Spinal cord (tissue), 9 donors: ENCODE measurements at regions not wholly inside any gene's neighbourhood (a gene's known extent, or its start where the extent isn't known, plus 50 kb on each side); places are given as distances from the start of the nearest gene placed in this dataset.

Experiments used
- DNase-seq, 6 donors: peaks; one replicate each; pipeline versions ENCODE4 v3.0.0 to v3.0.0-alpha.2; 2013 to 2015; ENCODE audit warnings: low spot score in 6 of 6, low read depth in 4 of 6
- H3K27ac ChIP-seq: one replicate; pipeline ENCODE4 v1.5.1; 2013; ENCODE audit warnings: low read depth, low read length, control low read depth
- H3K27me3 ChIP-seq: one replicate; pipeline ENCODE4 v1.6.1; 2013; ENCODE audit warnings: low read length; ENCODE audit not compliant: control insufficient read depth, insufficient read depth
- H3K36me3 ChIP-seq: one replicate; pipeline ENCODE4 v1.6.1; 2013; ENCODE audit warnings: low read length; ENCODE audit not compliant: control insufficient read depth, insufficient read depth
- H3K4me1 ChIP-seq: one replicate; pipeline ENCODE4 v1.6.1; 2013; ENCODE audit warnings: low read length; ENCODE audit not compliant: control insufficient read depth, insufficient read depth
- H3K4me3 ChIP-seq: one replicate; pipeline ENCODE4 v1.5.1; 2013; ENCODE audit warnings: low read depth, low read length, control low read depth
- H3K9me3 ChIP-seq: one replicate; pipeline ENCODE4 v1.6.1; 2013; ENCODE audit warnings: low read length; ENCODE audit not compliant: control insufficient read depth, insufficient read depth
- WGBS: methylation state at CpG from one replicate; pipeline ENCODE4 v1.1.5; 2013; ENCODE audit warnings: missing lambda C conversion rate; ENCODE audit not compliant: insufficient coverage; 5-methylcytosine and 5-hydroxymethylcytosine counted together
- donor health status: healthy.

DNA sequence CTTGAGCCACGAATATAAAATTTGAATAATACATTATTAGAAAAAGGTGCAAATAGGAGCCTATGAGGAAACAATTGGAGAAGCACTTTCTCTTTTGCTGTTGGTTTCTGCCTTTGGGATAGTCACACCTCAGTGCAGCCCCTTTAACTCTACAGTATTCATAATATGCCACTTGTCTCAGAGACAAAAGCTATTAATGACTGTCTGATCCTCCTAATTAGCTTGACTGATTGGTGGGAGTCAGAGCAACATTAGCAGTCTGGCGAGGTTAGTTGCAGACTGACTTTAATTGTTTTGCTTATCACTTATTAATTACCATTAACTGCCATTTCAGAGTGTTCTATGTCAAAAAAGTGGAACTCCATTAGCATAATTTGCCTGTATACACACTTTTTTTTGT is 225.0 kb upstream of the ARHGEF26 start:
- H3K9me3 ChIP-seq = no peaks in the 10 kb centered on the region
- no peak for DNase-seq
- H3K4me1 ChIP-seq = no peaks in the 10 kb centered on the region
- no peak overlapping the region for H3K27ac ChIP-seq
- H3K27me3 ChIP-seq = no peaks in the 10 kb centered on the region
- WGBS = no CpG with 5 or more reads among the region's 2 CpGs
- H3K4me3 ChIP-seq = no peak overlapping the region
- H3K36me3 ChIP-seq = no peaks in the 10 kb centered on the region

DNA sequence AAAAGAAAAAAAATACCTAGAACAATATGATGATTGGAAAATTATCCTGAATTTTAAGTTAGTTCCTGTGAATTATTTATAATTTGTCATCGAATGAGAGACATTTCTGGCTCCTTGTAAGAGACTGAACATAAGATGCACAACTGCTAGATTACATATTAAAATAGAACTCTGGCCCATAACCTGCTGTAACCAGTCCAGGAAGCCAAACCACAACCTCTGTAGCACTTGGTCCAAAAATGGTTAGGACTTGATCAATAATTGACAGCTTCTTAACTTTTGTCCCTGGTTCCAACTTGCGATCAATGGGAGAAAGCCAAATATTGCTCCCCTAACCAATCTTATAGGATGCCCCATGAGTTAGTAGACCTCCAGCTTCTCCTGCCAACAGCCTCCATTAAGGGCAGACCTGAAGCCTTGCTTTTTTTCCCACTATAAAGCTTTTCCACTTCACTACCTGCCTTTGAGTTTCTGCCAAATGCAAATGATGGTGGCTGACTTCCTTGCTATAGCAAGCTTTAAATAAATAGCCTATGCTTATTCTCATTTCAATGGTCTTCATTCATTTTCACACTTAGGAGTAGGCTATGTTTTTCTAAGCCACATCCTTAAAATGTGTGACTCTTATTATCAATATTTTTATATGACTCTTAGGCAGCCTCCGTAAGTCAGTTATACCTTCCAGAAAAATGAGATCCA is 224.0 kb upstream of the ARHGEF26 start:
- Histone ChIP-seq H3K27me3 (no peaks in the 10 kb centered on the region), H3K9me3 (no peaks in the 10 kb centered on the region), H3K27ac (peak overlapping the region; percentile 81), H3K36me3 (no peaks in the 10 kb centered on the region), H3K4me3 (no peak overlapping the region), H3K4me1 (no peaks in the 10 kb centered on the region)
- WGBS = 100% methylated on average over 1 of the region's 3 CpGs
- peak in 2 of 6 donors; percentile 16 to 50 for DNase-seq

DNA sequence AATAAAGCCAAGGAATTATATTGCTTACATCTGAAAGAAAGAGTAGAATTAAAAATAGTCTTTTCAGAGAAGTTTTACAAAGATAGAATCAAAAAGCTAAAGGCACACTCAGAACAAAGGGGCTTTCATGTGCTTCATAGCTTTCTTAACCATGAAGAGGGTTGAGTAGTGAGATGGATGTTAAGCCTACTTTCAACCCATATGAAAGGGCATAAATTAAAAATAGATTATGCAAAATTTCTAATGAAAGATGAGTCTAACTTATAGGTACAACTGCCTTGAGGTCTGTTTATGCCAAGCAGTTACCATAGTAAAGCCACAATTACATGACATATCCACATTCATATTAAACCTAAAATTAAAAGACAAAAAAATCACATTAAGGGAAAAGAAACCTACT is 223.3 kb upstream of the ARHGEF26 start:
- Histone ChIP-seq H3K4me1 (no peaks in the 10 kb centered on the region), H3K4me3 (no peak overlapping the region), H3K27ac (peak overlapping the region; percentile 81)

DNA sequence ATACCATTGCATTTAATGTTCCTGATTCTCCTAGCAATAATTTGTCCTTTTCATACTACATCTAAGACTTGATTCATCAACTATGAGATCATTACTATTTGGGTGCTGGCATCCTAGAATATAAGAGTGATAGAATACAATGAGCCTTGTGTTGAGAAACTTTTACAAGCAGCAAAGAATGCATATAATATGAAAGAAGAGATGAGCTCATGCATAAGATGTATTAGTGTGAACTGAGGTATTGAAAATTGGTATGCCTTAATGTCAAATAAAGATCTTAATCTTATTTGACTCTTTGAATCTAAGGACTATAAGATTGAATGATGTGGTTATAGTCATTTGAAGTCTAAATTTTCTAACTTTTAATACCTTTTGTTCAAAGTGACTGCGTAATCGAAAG is 220.0 kb upstream of the ARHGEF26 start:
- Histone ChIP-seq H3K27ac (peak overlapping the region; percentile 81), H3K4me3 (no peak overlapping the region), H3K9me3 (no peaks in the 10 kb centered on the region), H3K27me3 (no peaks in the 10 kb centered on the region), H3K4me1 (no peaks in the 10 kb centered on the region), H3K36me3 (no peaks in the 10 kb centered on the region)
- WGBS = no CpG with 5 or more reads among the region's 2 CpGs
- DNase-seq = peak in 1 of 6 donors; percentile 18

More for the DNA sequence above, 223.3 kb upstream of the ARHGEF26 start:
- Histone ChIP-seq H3K9me3 (no peaks in the 10 kb centered on the region), H3K36me3 (no peaks in the 10 kb centered on the region), H3K27me3 (no peaks in the 10 kb centered on the region)
- no peak for DNase-seq

DNA sequence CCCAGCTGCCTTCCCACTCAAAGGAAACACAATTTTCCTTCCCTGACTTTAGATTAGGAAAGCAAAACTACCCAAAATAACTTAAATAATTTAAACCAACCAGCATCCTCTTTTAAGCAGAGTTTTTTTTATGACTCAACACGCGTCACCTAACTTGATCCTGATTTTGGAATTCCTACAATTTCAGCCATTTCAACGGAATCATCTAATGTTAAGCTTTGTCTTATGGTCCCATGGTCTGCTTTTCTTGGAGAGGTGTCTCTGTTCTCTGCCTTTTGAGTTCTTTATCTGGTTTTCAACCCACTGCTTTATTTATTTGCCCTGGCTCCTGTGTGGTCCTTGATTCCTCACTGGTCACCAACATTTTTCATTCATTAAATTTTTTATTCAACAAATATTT is 219.2 kb upstream of the ARHGEF26 start:
- Histone ChIP-seq H3K9me3 (no peaks in the 10 kb centered on the region), H3K27me3 (no peaks in the 10 kb centered on the region), H3K4me1 (no peaks in the 10 kb centered on the region), H3K36me3 (no peaks in the 10 kb centered on the region), H3K4me3 (no peak overlapping the region), H3K27ac (peak overlapping the region; percentile 77)
- 94% methylated on average over 3 of the region's 3 CpGs for WGBS
- DNase-seq = no peak

DNA sequence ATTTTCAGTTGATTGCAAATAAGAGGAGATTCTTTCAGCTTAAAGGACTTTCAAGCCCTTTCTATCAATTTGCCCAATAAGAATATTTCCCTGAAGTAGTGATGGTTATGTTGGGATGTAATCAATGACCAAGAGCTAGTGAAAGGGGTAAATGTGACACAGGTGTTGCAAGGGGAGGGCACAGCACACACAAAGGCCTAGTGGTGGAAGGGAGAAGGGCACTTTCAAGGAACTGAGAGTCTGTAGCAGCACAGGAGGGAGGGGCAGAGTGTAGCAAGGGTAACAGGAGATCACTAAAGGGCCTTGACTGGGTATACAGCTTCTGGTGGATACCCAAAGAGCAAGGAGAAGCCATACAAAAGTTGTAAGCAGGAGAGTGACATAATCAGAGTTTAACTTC is 217.8 kb upstream of the ARHGEF26 start:
- Histone ChIP-seq H3K4me1 (no peaks in the 10 kb centered on the region), H3K27ac (peak overlapping the region; percentile 43), H3K9me3 (no peaks in the 10 kb centered on the region), H3K4me3 (no peak overlapping the region), H3K36me3 (no peaks in the 10 kb centered on the region), H3K27me3 (no peaks in the 10 kb centered on the region)
- DNase-seq = no peak

DNA sequence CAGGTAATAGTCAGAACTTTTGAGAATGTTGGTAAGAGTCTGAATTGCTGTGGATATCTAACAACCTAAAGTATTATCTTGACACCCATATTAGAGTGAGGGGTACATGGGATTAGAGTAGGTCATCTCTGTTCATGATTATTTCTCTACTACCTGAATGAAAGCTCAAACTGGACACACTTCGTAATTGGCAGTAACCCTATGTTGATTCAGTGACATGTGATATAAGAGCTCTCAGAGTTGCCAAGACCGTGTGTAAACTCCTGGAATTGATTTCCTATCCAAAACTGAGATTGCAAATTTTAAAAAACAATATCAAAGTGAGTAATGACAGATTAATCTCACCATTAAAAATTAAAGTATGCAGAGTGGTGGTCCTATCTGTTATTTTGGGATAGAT is 214.8 kb upstream of the ARHGEF26 start:
- no peak for DNase-seq
- no peak overlapping the region for H3K4me3 ChIP-seq
- H3K36me3 ChIP-seq = no peaks in the 10 kb centered on the region
- H3K27me3 ChIP-seq = no peaks in the 10 kb centered on the region
- WGBS = no CpG with 5 or more reads among the region's 2 CpGs
- no peaks in the 10 kb centered on the region for H3K9me3 ChIP-seq
- H3K4me1 ChIP-seq = no peaks in the 10 kb centered on the region
- no peak overlapping the region for H3K27ac ChIP-seq

DNA sequence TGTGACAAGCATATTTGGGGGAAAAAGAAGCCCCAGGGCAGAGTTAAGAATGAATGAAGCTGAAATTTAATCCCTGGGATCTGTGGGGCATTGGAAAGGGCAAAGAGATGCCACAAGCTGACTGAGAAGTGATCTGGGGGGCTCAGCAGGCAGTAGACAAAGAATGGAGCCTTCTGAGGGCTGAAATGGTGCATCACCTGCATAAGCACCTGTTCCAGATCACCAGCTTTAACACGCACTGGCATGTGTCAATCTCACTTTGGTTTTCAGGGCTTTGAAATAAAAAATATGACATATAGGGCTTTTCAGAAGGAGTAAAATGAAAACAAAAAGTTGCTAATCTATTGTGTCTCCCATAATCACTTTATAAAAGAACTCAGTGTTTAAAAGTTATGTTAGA is 210.8 kb upstream of the ARHGEF26 start:
- no CpG with 5 or more reads among the region's 1 CpG for WGBS

DNA sequence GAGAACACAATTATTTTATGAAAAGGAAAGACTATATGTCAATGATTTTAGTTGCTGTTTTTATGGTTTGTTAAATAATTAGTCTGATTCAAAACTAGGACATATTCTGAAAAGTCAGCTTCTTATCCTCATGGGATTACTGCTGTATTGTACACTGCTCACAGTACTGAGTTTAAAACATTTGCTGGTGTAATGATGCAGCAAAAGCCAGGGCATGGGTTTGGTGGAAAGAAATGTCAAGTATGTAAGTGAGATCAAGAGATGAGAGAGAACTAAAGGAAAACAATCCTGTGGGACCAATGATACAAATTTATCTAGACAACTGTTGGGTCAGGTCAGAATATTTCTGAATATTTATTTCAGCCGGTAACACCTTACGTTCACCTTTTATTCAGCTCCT is 210.1 kb upstream of the ARHGEF26 start:
- WGBS = no CpG with 5 or more reads among the region's 2 CpGs
- no peaks in the 10 kb centered on the region for H3K9me3 ChIP-seq
- no peaks in the 10 kb centered on the region for H3K4me1 ChIP-seq
- no peak overlapping the region for H3K4me3 ChIP-seq
- H3K27ac ChIP-seq = no peak overlapping the region
- no peaks in the 10 kb centered on the region for H3K36me3 ChIP-seq
- DNase-seq = peak in 1 of 6 donors; percentile 41
- H3K27me3 ChIP-seq = no peaks in the 10 kb centered on the region

More for the DNA sequence above, 210.8 kb upstream of the ARHGEF26 start:
- no peak for DNase-seq
- H3K4me3 ChIP-seq = no peak overlapping the region
- no peaks in the 10 kb centered on the region for H3K9me3 ChIP-seq
- H3K27me3 ChIP-seq = no peaks in the 10 kb centered on the region
- no peaks in the 10 kb centered on the region for H3K36me3 ChIP-seq
- no peaks in the 10 kb centered on the region for H3K4me1 ChIP-seq
- H3K27ac ChIP-seq = no peak overlapping the region

DNA sequence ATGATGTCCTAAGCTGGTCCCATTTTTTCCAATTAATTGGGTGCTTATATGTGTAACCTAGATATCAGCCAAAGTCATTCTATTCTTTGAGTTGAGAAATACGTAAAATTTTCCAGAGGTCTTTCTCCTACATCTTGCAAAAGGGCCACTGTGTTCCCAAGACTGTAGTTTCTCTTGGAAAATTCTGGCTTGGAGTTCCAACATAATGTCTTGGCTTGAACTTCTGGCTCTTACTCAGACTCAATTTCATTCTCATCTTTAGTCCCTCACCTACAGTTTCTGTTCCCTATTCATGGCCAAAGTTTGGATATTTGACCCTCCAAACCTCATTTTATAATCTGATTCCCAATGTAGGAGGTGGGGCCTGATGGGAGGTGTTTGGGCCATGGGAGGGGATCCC is 201.4 kb upstream of the ARHGEF26 start:
- H3K27ac ChIP-seq = no peak overlapping the region
- WGBS = no CpG with 5 or more reads among the region's 1 CpG
- no peak for DNase-seq

More for the DNA sequence above, 201.4 kb upstream of the ARHGEF26 start:
- no peaks in the 10 kb centered on the region for H3K36me3 ChIP-seq
- no peaks in the 10 kb centered on the region for H3K9me3 ChIP-seq
- H3K27me3 ChIP-seq = no peaks in the 10 kb centered on the region
- H3K4me1 ChIP-seq = no peaks in the 10 kb centered on the region
- H3K4me3 ChIP-seq = no peak overlapping the region
